ENCODE measurements at regions not wholly inside any gene's neighbourhood (a gene's known extent, or its start where the extent isn't known, plus 50 kb on each side); places are given as distances from the start of the nearest gene placed in this dataset.
A peak's percentile ranks its signal among the peaks of the same experiment; 100 is the strongest.

- H3K9me3 ChIP-seq (ENCODE audit: control insufficient read depth in 1 of 2, low read length in 2 of 2), result no peaks in the 10 kb centered on the region
- H3K9ac ChIP-seq (ENCODE audit: low read depth in 1 of 2, low read length in 2 of 2), result no peak overlapping the region
- no peak overlapping the region for H3K27ac ChIP-seq (ENCODE audit: low read depth, low read length)
- no peaks in the 10 kb centered on the region for H3K27me3 ChIP-seq (ENCODE audit: control insufficient read depth in 1 of 2, insufficient read depth in 2 of 2, low read length in 2 of 2)
- H3K4me3 ChIP-seq (ENCODE audit: low read depth in 1 of 2, low read length in 2 of 2), result peak overlapping the region in 1 of 2 donors; percentile 19
- H3K4me1 ChIP-seq (ENCODE audit: control insufficient read depth in 1 of 2, insufficient read depth in 2 of 2, low read length in 2 of 2), result peaks cover 12 to 20% of the 10 kb centered on the region in 2 donors
- no peaks in the 10 kb centered on the region for H3K36me3 ChIP-seq (ENCODE audit: control insufficient read depth in 1 of 2, insufficient read depth in 2 of 2, low read length in 2 of 2)
These were observed 80.6 kb downstream of the MAP1LC3B2 start for GRCh38 chr12:116639765-116640164.

- no peak overlapping the region for H3K9ac ChIP-seq (ENCODE audit: low read depth in 1 of 2, low read length in 2 of 2)
- no peak overlapping the region for H3K4me3 ChIP-seq (ENCODE audit: low read depth in 1 of 2, low read length in 2 of 2)
These were observed 79.2 kb downstream of the MAP1LC3B2 start for GRCh38 chr12:116638376-116638775.

DNA sequence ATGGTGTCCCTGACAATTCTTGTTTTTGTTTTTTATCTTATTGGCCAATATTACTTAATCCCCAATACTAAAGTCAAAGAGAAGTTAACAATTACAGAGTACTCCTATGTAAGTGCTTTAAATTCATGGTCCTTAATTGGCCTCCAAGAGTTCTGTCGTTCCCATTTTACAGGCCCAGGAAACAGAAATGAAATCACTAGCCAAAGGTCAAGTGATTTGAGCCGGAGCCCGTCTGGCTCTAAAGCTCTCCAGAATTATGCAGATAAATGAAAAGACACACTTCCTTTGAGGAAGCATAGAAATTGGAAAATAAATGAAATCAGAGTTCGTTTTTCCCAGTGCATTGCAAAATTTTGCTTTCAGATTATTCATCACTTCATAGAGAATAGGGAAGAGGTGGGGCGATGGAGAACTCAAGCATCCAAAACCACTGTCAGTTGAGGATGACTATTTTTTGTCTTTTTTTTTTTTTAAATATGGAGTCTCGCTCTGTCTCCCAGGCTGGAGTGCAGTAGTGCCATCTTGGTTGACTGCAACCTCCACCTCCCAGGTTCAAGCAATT lies 78.5 kb downstream of the MAP1LC3B2 start:
- Histone ChIP-seq H3K9ac (ENCODE audit: low read depth in 1 of 2, low read length in 2 of 2) (no peak overlapping the region), H3K36me3 (ENCODE audit: control insufficient read depth in 1 of 2, insufficient read depth in 2 of 2, low read length in 2 of 2) (no peaks in the 10 kb centered on the region), H3K4me3 (ENCODE audit: low read depth in 1 of 2, low read length in 2 of 2) (no peak overlapping the region), H3K27ac (ENCODE audit: low read depth, low read length) (no peak overlapping the region), H3K4me1 (ENCODE audit: control insufficient read depth in 1 of 2, insufficient read depth in 2 of 2, low read length in 2 of 2) (peaks cover 12 to 20% of the 10 kb centered on the region in 2 donors), H3K27me3 (ENCODE audit: control insufficient read depth in 1 of 2, insufficient read depth in 2 of 2, low read length in 2 of 2) (no peaks in the 10 kb centered on the region), H3K9me3 (ENCODE audit: control insufficient read depth in 1 of 2, low read length in 2 of 2) (no peaks in the 10 kb centered on the region)

More at GRCh38 chr12:116638376-116638775, 79.2 kb downstream of the MAP1LC3B2 start:
- Histone ChIP-seq H3K36me3 (ENCODE audit: control insufficient read depth in 1 of 2, insufficient read depth in 2 of 2, low read length in 2 of 2) (no peaks in the 10 kb centered on the region), H3K4me1 (ENCODE audit: control insufficient read depth in 1 of 2, insufficient read depth in 2 of 2, low read length in 2 of 2) (peaks cover 12 to 20% of the 10 kb centered on the region in 2 donors), H3K27ac (ENCODE audit: low read depth, low read length) (no peak overlapping the region), H3K9me3 (ENCODE audit: control insufficient read depth in 1 of 2, low read length in 2 of 2) (no peaks in the 10 kb centered on the region), H3K27me3 (ENCODE audit: control insufficient read depth in 1 of 2, insufficient read depth in 2 of 2, low read length in 2 of 2) (no peaks in the 10 kb centered on the region)

GRCh38 chr12:116636608-116637519 lies 77.7 kb downstream of the MAP1LC3B2 start:
- Histone ChIP-seq H3K4me1 (ENCODE audit: control insufficient read depth in 1 of 2, insufficient read depth in 2 of 2, low read length in 2 of 2) (peaks cover 12 to 20% of the 10 kb centered on the region in 2 donors), H3K4me3 (ENCODE audit: low read depth in 1 of 2, low read length in 2 of 2) (no peak overlapping the region), H3K9ac (ENCODE audit: low read depth in 1 of 2, low read length in 2 of 2) (no peak overlapping the region), H3K27me3 (ENCODE audit: control insufficient read depth in 1 of 2, insufficient read depth in 2 of 2, low read length in 2 of 2) (peaks cover 0 to 2% of the 10 kb centered on the region in 2 donors), H3K36me3 (ENCODE audit: control insufficient read depth in 1 of 2, insufficient read depth in 2 of 2, low read length in 2 of 2) (no peaks in the 10 kb centered on the region), H3K27ac (ENCODE audit: low read depth, low read length) (no peak overlapping the region), H3K9me3 (ENCODE audit: control insufficient read depth in 1 of 2, low read length in 2 of 2) (no peaks in the 10 kb centered on the region)

- H3K27ac ChIP-seq (ENCODE audit: low read depth, low read length), result no peak overlapping the region
- H3K9ac ChIP-seq (ENCODE audit: low read depth in 1 of 2, low read length in 2 of 2), result no peak overlapping the region
- H3K4me1 ChIP-seq (ENCODE audit: control insufficient read depth in 1 of 2, insufficient read depth in 2 of 2, low read length in 2 of 2), result peaks cover 12 to 20% of the 10 kb centered on the region in 2 donors
- no peak overlapping the region for H3K4me3 ChIP-seq (ENCODE audit: low read depth in 1 of 2, low read length in 2 of 2)
- no peaks in the 10 kb centered on the region for H3K9me3 ChIP-seq (ENCODE audit: control insufficient read depth in 1 of 2, low read length in 2 of 2)
- peaks cover 0 to 2% of the 10 kb centered on the region in 2 donors for H3K27me3 ChIP-seq (ENCODE audit: control insufficient read depth in 1 of 2, insufficient read depth in 2 of 2, low read length in 2 of 2)
- H3K36me3 ChIP-seq (ENCODE audit: control insufficient read depth in 1 of 2, insufficient read depth in 2 of 2, low read length in 2 of 2), result no peaks in the 10 kb centered on the region
These were observed 76.3 kb downstream of the MAP1LC3B2 start for GRCh38 chr12:116635487-116635886.

- Histone ChIP-seq H3K9ac (ENCODE audit: low read depth in 1 of 2, low read length in 2 of 2) (no peak overlapping the region), H3K4me1 (ENCODE audit: control insufficient read depth in 1 of 2, insufficient read depth in 2 of 2, low read length in 2 of 2) (peaks cover 6 to 9% of the 10 kb centered on the region in 2 donors), H3K27me3 (ENCODE audit: control insufficient read depth in 1 of 2, insufficient read depth in 2 of 2, low read length in 2 of 2) (peaks cover 0 to 2% of the 10 kb centered on the region in 2 donors), H3K36me3 (ENCODE audit: control insufficient read depth in 1 of 2, insufficient read depth in 2 of 2, low read length in 2 of 2) (no peaks in the 10 kb centered on the region), H3K9me3 (ENCODE audit: control insufficient read depth in 1 of 2, low read length in 2 of 2) (no peaks in the 10 kb centered on the region), H3K4me3 (ENCODE audit: low read depth in 1 of 2, low read length in 2 of 2) (no peak overlapping the region), H3K27ac (ENCODE audit: low read depth, low read length) (no peak overlapping the region)
These were observed 74.3 kb downstream of the MAP1LC3B2 start for GRCh38 chr12:116633476-116633875.

DNA sequence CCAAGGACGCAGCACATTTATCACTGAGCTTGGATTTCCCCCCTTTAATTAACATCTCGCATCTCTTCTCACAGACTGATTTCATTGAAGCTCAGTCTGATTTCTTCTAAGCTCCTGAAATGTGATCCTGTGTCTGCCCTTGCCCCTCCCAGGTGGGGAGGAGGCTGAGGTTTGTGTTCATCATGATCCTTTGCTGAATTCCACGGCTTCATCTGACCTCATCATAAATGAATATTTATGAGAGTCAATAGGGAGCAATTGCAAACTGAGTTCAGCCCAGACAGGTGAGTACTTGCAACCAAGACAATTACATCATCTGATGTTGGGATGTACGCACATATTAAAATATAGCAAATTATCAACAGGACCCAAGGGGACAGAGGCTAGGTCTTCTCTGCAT lies 72.4 kb downstream of the MAP1LC3B2 start:
- Histone ChIP-seq H3K27ac (ENCODE audit: low read depth, low read length) (no peak overlapping the region), H3K36me3 (ENCODE audit: control insufficient read depth in 1 of 2, insufficient read depth in 2 of 2, low read length in 2 of 2) (no peaks in the 10 kb centered on the region), H3K4me1 (ENCODE audit: control insufficient read depth in 1 of 2, insufficient read depth in 2 of 2, low read length in 2 of 2) (peaks cover 2% of the 10 kb centered on the region in 2 donors), H3K9ac (ENCODE audit: low read depth in 1 of 2, low read length in 2 of 2) (no peak overlapping the region), H3K4me3 (ENCODE audit: low read depth in 1 of 2, low read length in 2 of 2) (no peak overlapping the region), H3K9me3 (ENCODE audit: control insufficient read depth in 1 of 2, low read length in 2 of 2) (no peaks in the 10 kb centered on the region), H3K27me3 (ENCODE audit: control insufficient read depth in 1 of 2, insufficient read depth in 2 of 2, low read length in 2 of 2) (peaks cover 0 to 2% of the 10 kb centered on the region in 2 donors)

DNA sequence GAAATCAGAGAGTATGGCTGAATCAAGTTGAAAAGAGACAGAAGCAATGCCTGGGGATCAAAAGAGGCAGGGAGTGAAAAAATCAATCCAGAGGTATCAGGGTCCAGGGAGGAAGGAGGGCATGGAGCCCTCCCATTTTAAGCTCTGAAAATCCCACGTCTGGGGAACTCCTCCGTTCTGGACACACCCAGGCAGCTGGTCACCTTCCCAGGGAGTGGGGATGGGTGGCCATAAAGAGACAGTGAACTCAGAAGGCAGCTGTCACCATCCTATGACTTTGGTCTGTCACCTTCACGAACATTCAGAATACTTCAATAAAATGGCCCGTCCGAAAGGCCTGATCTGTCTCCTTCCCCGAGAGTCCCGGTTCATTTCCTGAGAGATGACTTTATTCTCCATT lies 71.6 kb downstream of the MAP1LC3B2 start:
- Histone ChIP-seq H3K9me3 (ENCODE audit: control insufficient read depth in 1 of 2, low read length in 2 of 2) (no peaks in the 10 kb centered on the region), H3K4me3 (ENCODE audit: low read depth in 1 of 2, low read length in 2 of 2) (no peak overlapping the region), H3K9ac (ENCODE audit: low read depth in 1 of 2, low read length in 2 of 2) (no peak overlapping the region), H3K27me3 (ENCODE audit: control insufficient read depth in 1 of 2, insufficient read depth in 2 of 2, low read length in 2 of 2) (peaks cover 0 to 2% of the 10 kb centered on the region in 2 donors), H3K36me3 (ENCODE audit: control insufficient read depth in 1 of 2, insufficient read depth in 2 of 2, low read length in 2 of 2) (no peaks in the 10 kb centered on the region), H3K27ac (ENCODE audit: low read depth, low read length) (no peak overlapping the region), H3K4me1 (ENCODE audit: control insufficient read depth in 1 of 2, insufficient read depth in 2 of 2, low read length in 2 of 2) (no peaks in the 10 kb centered on the region)

- H3K36me3 ChIP-seq (ENCODE audit: control insufficient read depth in 1 of 2, insufficient read depth in 2 of 2, low read length in 2 of 2), result no peaks in the 10 kb centered on the region
- no peaks in the 10 kb centered on the region for H3K4me1 ChIP-seq (ENCODE audit: control insufficient read depth in 1 of 2, insufficient read depth in 2 of 2, low read length in 2 of 2)
- H3K4me3 ChIP-seq (ENCODE audit: low read depth in 1 of 2, low read length in 2 of 2), result no peak overlapping the region
- peaks cover 0 to 2% of the 10 kb centered on the region in 2 donors for H3K27me3 ChIP-seq (ENCODE audit: control insufficient read depth in 1 of 2, insufficient read depth in 2 of 2, low read length in 2 of 2)
- no peaks in the 10 kb centered on the region for H3K9me3 ChIP-seq (ENCODE audit: control insufficient read depth in 1 of 2, low read length in 2 of 2)
- no peak overlapping the region for H3K27ac ChIP-seq (ENCODE audit: low read depth, low read length)
- H3K9ac ChIP-seq (ENCODE audit: low read depth in 1 of 2, low read length in 2 of 2), result no peak overlapping the region
These were observed 70.3 kb downstream of the MAP1LC3B2 start for GRCh38 chr12:116629480-116629879.

GRCh38 chr12:116628989-116629388 lies 69.8 kb downstream of the MAP1LC3B2 start:
- H3K27me3 ChIP-seq (ENCODE audit: control insufficient read depth in 1 of 2, insufficient read depth in 2 of 2, low read length in 2 of 2), result peaks cover 0 to 2% of the 10 kb centered on the region in 2 donors
- no peaks in the 10 kb centered on the region for H3K9me3 ChIP-seq (ENCODE audit: control insufficient read depth in 1 of 2, low read length in 2 of 2)
- no peak overlapping the region for H3K27ac ChIP-seq (ENCODE audit: low read depth, low read length)
- H3K9ac ChIP-seq (ENCODE audit: low read depth in 1 of 2, low read length in 2 of 2), result no peak overlapping the region
- no peak overlapping the region for H3K4me3 ChIP-seq (ENCODE audit: low read depth in 1 of 2, low read length in 2 of 2)
- H3K4me1 ChIP-seq (ENCODE audit: control insufficient read depth in 1 of 2, insufficient read depth in 2 of 2, low read length in 2 of 2), result no peaks in the 10 kb centered on the region
- no peaks in the 10 kb centered on the region for H3K36me3 ChIP-seq (ENCODE audit: control insufficient read depth in 1 of 2, insufficient read depth in 2 of 2, low read length in 2 of 2)
